ENCODE measurements at regions not wholly inside any gene's neighbourhood (a gene's known extent, or its start where the extent isn't known, plus 50 kb on each side); places are given as distances from the start of the nearest gene placed in this dataset.

DNA sequence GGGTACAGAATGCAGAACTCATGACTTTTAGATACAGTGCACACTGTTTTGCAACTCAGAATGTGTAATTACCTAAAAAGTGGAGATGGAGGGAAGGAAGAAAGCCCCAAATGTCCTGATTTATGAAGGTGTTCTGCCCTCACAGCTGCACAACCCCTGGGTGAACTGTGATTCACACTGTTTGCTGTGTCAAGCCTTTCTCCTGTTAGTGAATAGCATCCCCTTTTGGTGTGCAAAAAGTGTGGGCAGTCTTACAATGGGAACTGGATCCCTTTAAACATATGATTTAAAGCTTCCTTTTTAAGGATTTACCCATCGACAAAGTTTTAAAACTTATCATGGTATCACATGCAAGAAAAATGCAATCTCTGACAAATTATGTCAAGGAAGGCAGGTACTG is 633.4 kb upstream of the EPHA7 start:
- TF ChIP-seq, protein P1, sequence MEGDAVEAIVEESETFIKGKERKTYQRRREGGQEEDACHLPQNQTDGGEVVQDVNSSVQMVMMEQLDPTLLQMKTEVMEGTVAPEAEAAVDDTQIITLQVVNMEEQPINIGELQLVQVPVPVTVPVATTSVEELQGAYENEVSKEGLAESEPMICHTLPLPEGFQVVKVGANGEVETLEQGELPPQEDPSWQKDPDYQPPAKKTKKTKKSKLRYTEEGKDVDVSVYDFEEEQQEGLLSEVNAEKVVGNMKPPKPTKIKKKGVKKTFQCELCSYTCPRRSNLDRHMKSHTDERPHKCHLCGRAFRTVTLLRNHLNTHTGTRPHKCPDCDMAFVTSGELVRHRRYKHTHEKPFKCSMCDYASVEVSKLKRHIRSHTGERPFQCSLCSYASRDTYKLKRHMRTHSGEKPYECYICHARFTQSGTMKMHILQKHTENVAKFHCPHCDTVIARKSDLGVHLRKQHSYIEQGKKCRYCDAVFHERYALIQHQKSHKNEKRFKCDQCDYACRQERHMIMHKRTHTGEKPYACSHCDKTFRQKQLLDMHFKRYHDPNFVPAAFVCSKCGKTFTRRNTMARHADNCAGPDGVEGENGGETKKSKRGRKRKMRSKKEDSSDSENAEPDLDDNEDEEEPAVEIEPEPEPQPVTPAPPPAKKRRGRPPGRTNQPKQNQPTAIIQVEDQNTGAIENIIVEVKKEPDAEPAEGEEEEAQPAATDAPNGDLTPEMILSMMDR (IDR thresholded peaks at IDR 0.05), result peak in 2 of 4 experiments; percentile 24 to 50
- TF ChIP-seq POLR2A (IDR thresholded peaks at IDR 0.05), result no peak
- no peak for TF ChIP-seq EP300 (IDR thresholded peaks at IDR 0.05)
